ENCODE measurements at regions not wholly inside any gene's neighbourhood (a gene's known extent, or its start where the extent isn't known, plus 50 kb on each side); places are given as distances from the start of the nearest gene placed in this dataset.

- TF ChIP-seq, protein P1, sequence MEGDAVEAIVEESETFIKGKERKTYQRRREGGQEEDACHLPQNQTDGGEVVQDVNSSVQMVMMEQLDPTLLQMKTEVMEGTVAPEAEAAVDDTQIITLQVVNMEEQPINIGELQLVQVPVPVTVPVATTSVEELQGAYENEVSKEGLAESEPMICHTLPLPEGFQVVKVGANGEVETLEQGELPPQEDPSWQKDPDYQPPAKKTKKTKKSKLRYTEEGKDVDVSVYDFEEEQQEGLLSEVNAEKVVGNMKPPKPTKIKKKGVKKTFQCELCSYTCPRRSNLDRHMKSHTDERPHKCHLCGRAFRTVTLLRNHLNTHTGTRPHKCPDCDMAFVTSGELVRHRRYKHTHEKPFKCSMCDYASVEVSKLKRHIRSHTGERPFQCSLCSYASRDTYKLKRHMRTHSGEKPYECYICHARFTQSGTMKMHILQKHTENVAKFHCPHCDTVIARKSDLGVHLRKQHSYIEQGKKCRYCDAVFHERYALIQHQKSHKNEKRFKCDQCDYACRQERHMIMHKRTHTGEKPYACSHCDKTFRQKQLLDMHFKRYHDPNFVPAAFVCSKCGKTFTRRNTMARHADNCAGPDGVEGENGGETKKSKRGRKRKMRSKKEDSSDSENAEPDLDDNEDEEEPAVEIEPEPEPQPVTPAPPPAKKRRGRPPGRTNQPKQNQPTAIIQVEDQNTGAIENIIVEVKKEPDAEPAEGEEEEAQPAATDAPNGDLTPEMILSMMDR (IDR thresholded peaks at IDR 0.05): peak; percentile 96 to 98 (median 97)
- no peak for TF ChIP-seq EP300 (IDR thresholded peaks at IDR 0.05; ENCODE audit: low read depth)
- no peak for TF ChIP-seq POLR2A (IDR thresholded peaks at IDR 0.05)
- TF ChIP-seq POLR2AphosphoS5 (IDR thresholded peaks at IDR 0.05): peak in 1 of 3 donors; percentile 26
Measured at GRCh38 chr15:66851311-66852063, 149.5 kb downstream of the SMAD6 start.

Data from transverse colon (tissue), 4 donors.